GM13976 (cell line): ENCODE measurements at regions not wholly inside any gene's neighbourhood (a gene's known extent, or its start where the extent isn't known, plus 50 kb on each side); places are given as distances from the start of the nearest gene placed in this dataset.

Experiments used
- DNase-seq: peaks from one replicate; pipeline ENCODE4 v3.0.0; 2012; ENCODE audit warnings: low spot score
- in situ Hi-C: fragments of 300-500 bp; cut with MboI; formaldehyde crosslinking; loops from one replicate; pipeline ENCODE4 v1.12.0; 2022; ENCODE audit warnings: low sequenced_read_pairs, mixed read lengths, inconsistent platforms; ENCODE audit not compliant: unreplicated experiment
- TF ChIP-seq, protein P1 (sequence below): IDR thresholded peaks from 2 replicates; pipeline ENCODE4 v1.5.1; 2012; ENCODE audit warnings: borderline replicate concordance, mild to moderate bottlenecking; ENCODE audit not compliant: insufficient read depth; ENCODE audit errors: extremely low read depth, missing control alignments, control extremely low read depth

DNA sequence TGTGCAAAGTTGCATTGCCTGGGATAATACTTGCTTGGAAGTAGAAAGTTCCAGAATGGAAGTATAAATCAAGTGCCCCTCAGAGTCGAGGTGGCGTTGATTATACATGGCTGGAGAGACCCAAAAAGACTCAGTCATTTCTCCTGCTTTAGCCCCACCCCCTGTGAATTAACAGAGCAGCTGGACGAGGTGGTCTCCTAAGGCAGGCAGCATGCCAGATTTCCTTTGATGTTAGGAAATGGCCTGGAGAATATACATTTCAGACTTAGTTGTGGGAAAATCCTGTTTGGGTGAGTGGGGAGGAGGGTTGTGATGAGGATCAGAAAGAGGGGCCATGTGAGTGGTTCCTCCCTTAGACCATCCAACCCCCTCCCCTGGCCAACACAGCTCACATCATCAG, 406.1 kb upstream of the TMPO start:
- DNase-seq: no peak
- in situ Hi-C loops: no loop called here
- TF ChIP-seq, protein P1, sequence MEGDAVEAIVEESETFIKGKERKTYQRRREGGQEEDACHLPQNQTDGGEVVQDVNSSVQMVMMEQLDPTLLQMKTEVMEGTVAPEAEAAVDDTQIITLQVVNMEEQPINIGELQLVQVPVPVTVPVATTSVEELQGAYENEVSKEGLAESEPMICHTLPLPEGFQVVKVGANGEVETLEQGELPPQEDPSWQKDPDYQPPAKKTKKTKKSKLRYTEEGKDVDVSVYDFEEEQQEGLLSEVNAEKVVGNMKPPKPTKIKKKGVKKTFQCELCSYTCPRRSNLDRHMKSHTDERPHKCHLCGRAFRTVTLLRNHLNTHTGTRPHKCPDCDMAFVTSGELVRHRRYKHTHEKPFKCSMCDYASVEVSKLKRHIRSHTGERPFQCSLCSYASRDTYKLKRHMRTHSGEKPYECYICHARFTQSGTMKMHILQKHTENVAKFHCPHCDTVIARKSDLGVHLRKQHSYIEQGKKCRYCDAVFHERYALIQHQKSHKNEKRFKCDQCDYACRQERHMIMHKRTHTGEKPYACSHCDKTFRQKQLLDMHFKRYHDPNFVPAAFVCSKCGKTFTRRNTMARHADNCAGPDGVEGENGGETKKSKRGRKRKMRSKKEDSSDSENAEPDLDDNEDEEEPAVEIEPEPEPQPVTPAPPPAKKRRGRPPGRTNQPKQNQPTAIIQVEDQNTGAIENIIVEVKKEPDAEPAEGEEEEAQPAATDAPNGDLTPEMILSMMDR: no peak

DNA sequence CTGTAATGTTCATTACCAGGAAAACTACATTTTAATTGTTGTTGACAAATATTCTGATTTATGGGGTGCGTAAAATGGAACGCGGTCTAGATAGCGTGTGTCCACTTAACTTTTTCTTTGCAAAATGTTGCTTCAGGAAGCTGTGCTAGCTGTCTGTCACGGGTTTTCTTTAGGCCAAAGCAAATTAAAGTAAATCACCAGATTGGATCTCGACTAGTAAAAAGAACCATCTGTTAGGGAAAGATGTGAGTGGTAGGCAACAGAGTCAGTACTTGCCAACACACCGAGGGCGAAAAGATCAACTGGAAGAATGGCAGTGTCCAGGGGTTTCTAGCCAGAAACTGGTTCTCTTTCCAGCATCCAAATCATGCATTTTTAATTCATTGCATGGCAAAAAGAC, 404.9 kb upstream of the TMPO start:
- no peak for DNase-seq
- in situ Hi-C loops: no loop called here

DNA sequence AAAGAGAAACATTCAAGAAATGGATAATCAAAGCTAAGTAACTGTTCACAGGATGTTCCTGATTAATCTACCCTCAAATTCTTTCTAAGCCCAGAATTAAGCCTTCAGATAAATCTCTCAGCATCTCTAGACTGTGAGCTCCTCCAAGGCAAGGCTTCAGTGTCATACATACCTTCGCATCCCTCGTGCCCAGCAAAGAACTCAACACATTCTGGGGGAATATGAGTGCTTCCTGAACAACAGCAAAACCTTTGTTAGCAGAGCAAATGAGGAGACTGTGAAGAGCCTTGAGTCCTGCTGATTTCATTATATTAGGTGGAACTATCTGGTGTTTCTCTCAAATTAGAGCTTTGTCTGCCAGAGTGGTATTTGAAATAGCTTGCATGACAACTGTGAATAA, 401.8 kb upstream of the TMPO start:
- no peak for DNase-seq
- in situ Hi-C loops: no loop called here
- TF ChIP-seq, protein P1: no peak

More for the DNA sequence above, 404.9 kb upstream of the TMPO start:
- TF ChIP-seq, protein P1: no peak

- TF ChIP-seq, protein P1: no peak
- DNase-seq: no peak
- in situ Hi-C loops: no loop called here
Measured at GRCh38 chr12:98121963-98122362, 393.4 kb upstream of the TMPO start.

GRCh38 chr12:98123021-98123461, 392.3 kb upstream of the TMPO start:
- DNase-seq: no peak
- TF ChIP-seq, protein P1: no peak
- in situ Hi-C loops: no loop called here

- TF ChIP-seq, protein P1: no peak
- in situ Hi-C loops: no loop called here
- no peak for DNase-seq
Measured at GRCh38 chr12:98126637-98127335, 388.6 kb upstream of the TMPO start.
